HG03060 (cell line): ENCODE measurements at regions not wholly inside any gene's neighbourhood (a gene's known extent, or its start where the extent isn't known, plus 50 kb on each side); places are given as distances from the start of the nearest gene placed in this dataset.

Experiments
- ATAC-seq: cut with Tn5 transposase; IDR thresholded peaks from one replicate; pipeline ENCODE4 v1.9.1; 2021; ENCODE audit warnings: low read depth, moderate number of reproducible peaks; ENCODE audit not compliant: unreplicated experiment

GRCh38 chr14:38527502-38527878 lies 271.6 kb upstream of the CLEC14A start:
- no peak for ATAC-seq

DNA sequence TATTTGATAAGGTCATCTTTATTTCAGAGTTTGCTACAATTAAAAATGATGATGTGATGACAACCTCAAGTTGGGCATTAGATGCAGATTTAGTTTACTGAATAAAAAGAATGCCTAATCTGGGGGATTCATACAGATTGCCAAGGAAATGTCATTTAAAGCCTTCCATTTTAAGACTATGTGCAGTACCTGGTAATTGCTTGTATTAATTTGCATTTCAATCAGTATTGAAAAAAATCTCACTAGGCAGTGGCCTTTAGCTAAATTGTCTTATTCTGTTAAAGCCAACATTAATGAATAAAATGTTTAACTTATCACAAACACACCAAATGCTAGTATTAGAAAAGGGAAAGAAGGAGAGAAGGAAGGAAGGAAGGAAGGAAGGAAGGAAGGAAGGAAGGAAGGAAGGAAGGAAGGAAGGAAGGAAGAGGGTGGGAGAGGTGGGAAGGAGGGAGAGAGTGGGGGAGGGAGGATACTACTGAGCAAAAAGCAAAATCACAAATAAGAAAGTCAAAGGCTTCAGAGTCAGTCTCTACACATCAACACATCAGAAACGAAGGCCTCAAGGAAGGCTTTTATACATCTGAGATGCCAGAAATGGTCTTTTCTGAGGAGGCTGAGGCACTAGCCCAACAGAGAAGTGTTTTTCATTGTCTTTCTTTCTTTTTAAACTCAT lies 271.1 kb upstream of the CLEC14A start:
- ATAC-seq, result no peak

DNA sequence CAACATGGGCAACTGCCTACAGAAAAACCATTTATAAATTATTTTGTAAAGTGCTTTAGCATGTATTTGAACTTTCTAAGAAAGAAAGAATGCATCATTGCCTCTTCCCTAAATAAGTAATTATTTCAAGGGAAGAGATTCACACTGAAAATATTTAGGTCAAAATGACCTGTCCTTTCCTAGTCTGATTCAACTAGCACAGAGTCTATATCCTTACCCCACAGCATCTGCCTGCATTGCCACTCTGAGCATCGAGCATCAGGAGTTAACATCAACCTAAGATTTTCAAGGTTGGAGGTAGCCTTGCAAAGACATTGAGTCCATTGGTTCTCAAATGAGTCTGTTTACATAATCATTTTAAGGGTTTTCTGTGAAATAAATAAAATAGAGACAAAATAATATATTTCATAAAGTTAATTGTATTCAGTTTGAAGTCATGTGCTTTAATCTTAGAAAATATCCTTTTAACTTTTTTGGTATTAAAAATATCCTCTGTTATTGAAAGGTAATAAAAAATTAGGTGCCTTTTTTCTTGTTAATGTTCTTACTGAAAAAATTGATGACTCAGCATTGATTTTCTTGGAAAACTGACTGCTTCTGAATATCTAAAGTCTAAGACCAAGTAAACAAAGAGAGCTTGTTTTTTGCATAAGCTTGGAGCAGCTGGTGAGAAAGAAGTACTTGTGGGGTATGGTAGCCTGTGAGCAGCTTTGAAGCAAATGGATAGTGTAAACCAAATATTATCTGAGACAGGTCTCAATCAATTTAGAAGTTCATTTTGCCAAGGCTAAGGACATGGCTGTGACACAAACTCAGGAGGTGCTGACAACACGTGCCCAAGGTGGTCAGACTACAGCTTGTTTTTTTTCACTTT lies 269.0 kb upstream of the CLEC14A start:
- ATAC-seq, result no peak

DNA sequence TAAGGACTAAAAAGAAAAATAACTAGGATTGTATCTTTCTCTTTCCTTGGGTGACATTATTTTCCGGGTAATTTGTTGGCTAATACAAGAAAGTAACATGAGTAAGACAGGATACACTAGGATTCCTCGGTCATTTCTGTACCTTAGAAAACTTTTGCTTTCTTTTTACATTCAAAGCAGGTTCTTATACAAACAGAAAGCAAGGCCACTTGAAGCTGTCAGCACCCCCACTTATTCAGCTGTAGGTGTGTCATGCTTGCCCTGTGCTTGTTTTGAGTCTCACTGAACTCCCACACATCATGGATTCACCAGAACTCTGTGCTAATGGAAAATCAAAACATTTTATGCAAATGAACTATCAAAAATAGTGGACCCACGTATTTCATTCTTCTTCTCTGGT lies 266.8 kb upstream of the CLEC14A start:
- no peak for ATAC-seq

DNA sequence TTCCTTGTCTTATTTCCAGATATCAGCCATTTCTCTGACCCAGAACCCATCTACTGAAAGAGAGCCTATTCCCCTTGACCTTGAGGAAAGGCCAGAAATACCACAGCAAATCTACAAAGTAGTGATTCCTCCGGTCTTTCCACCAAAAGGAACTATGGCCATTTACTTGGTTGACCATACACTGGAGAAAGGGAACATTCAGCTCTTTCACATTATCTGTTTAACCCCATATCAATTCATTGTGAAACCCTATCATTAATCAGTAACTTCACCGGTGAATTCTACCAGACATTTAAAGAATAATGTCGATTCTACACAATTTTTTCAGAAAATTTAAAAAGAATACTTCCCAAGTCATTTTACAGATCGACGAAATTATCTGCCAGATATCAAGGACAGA lies 265.7 kb upstream of the CLEC14A start:
- no peak for ATAC-seq

- ATAC-seq, result no peak
Measured at GRCh38 chr14:38517426-38517825, 261.5 kb upstream of the CLEC14A start.

DNA sequence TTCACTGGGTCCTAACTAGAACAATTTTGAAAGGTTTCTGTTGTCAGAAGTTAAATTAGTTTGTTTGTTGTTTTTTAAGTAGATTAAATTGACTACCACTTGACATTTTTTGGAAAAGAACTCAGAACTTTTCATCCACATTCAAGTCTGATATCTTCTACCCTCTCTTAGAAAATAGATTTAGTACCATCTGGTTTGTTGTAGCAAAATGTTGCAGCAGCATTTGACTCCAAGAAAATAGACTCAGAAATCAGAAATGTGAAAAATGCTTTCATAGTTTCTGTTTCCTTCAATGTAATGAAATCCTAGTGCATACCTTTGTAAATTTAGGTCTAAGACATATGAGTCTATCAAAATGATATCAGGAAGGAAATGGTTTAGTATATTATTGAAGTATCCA lies 256.3 kb upstream of the CLEC14A start:
- no peak for ATAC-seq

- no peak for ATAC-seq
Measured at GRCh38 chr14:38507299-38507698, 251.4 kb upstream of the CLEC14A start.

GRCh38 chr14:38505973-38506249 lies 250.0 kb upstream of the CLEC14A start:
- ATAC-seq, result no peak

- no peak for ATAC-seq
Measured at GRCh38 chr14:38505221-38505972, 249.5 kb upstream of the CLEC14A start.

DNA sequence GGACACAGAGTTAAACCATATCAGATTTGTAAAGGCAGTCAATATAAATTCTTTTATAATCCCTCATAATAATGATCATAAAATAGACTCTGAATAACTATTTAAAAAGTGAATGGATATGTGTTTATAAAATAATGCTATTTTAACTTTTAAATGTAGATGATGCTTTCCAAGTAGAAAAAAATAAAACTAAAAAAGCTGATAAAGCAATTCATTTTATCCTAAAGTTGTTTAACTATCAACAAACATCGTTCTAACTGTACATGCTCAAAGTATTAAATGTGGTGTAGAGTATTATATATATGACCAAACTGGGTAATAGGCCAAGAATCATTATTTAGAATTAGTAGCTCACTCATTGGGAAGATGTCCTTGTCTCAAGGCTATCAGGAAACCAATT lies 248.3 kb upstream of the CLEC14A start:
- no peak for ATAC-seq

GRCh38 chr14:38502239-38502638 lies 246.3 kb upstream of the CLEC14A start:
- no peak for ATAC-seq

DNA sequence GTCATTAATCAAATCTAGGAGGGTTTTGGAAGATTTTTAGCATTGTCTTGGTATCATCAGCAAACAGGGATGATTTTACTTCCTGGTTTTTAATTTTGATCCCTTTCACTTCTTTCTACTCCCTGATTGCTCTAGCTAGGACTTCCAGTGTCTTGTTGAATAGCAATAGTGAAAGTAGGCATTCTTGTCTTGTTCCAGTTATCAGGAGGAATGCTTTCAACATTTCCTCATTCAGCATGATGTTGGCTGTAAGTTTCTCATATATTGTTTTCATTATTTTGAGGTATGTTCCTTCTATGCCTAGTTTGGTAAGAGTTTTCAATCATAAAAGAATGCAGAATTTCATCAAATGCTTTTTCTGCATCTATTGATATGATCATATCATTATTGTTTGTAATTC lies 244.2 kb upstream of the CLEC14A start:
- no peak for ATAC-seq

DNA sequence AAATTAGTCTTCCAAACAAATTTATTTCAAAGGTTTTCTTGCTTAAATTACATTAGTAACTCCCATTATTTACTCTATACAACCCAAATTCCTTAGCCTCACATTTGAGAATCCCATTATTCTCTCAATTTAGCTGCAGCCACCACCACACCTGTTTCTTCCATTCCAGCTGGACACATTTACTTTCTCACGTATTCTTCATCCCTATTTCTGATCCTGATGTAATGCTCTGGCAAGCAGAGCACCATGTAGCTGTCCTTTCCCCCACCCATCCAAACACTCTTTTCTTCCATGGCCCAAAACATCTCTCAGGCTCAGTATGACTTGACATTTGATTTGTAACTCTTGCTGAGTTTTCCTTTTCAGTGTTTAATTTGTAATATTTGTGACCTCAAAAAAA lies 240.2 kb upstream of the CLEC14A start:
- ATAC-seq, result no peak

- ATAC-seq, result no peak
Measured at GRCh38 chr14:38490273-38490672, 234.4 kb upstream of the CLEC14A start.

GRCh38 chr14:38485026-38485425 lies 229.1 kb upstream of the CLEC14A start:
- no peak for ATAC-seq

DNA sequence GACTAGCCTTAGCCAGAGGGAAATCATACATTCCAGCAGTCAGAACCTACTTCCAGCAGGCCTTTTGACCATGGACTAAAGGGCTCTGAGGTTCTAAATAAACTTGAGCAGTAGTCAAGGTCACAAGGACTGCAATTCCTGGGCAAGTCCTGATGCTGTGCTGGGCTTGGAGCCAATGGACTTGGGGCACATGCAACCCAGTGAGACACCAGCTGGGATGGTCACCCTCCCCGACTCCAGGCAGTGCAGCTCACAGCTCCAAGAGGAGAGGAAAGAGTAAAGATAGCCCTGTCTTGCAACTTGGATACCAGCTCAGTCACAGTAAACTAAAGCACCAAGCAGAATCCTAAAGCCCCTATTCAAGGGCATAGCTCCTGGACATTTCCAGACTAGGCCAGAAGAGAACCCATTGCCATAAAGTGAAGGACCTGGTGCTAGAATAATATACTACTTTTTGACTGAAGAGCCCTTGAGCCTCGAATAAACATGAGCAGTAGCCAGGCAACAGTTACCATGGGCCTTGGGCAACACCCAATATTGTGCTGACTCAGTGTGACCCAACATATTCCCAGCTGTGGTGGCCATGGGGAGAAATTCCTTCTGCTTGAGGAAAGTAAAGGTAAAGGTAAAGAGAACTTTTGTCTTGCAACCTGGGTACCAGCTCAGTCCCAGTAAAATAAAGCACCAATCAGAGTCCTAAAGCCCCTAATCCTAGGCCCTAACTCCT lies 226.2 kb upstream of the CLEC14A start:
- ATAC-seq, result no peak

DNA sequence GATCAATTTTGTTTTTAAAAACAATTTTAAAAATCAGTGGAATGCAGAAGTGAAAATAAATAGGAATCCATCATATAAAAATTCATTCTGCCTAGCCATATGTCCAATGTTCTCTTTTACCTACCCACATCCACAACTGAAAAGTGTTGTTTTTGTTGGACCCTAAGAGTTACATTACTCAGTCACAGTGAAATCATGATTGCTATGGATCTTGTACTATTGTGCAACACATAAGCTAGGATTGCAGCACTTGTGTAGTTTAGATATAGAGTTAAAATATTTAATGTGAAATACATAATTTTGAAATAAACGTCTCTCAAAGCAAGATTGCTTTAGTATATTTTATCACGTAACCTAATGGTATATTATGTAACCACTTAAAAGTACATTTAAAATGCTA lies 213.3 kb upstream of the CLEC14A start:
- no peak for ATAC-seq

DNA sequence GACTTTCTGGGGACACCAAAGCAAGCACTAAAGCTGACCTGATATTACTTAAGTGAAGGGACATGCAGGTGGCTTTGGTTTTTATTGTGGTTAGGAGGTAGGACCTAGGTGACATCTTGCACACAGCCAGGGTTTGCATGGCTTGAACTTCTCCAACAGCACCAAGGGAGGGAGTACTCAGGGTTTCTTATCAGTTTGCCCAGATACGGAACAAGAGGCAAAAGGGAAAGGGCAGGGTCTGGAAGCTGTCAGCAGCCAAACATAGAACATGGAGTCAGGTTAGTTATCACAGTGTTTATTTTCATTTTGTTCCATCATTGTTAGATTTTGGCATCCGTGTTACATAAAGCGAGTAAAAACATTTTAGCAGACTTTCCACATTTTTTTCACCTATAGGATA lies 186.3 kb upstream of the CLEC14A start:
- ATAC-seq, result no peak

DNA sequence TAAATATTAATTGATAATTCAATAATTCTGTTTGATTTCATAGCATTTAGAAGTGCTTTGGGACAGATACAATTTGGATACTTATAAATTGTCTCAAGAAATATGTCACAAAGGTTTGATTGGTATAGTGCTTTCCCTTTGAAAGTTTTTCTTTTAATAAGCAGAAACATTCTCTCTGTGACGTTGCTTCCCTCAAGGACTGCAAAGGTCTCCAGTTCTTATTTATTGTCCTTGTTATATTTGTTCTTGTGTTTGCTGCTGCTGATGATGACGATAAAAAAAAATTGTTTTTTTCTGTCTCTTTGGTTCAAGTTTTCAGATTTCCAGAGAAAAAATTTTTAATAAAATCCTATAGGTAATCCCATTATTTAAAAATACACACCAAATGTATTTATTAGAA lies 176.3 kb upstream of the CLEC14A start:
- no peak for ATAC-seq

- ATAC-seq, result no peak
Measured at GRCh38 chr14:38431156-38431555, 175.3 kb upstream of the CLEC14A start.
